HCT116 (cell line): ENCODE measurements at regions not wholly inside any gene's neighbourhood (a gene's known extent, or its start where the extent isn't known, plus 50 kb on each side); places are given as distances from the start of the nearest gene placed in this dataset.

Experiments
- ATAC-seq: fragments of 200-7000 bp; cut with Tn5 transposase; 2 replicates; pipeline ENCODE4 v1.9.1; 2020; ENCODE audit warnings: mild to moderate bottlenecking, moderate library complexity
- BruUV-seq: library from RNA; stranded (reverse); fragments of 400-500 nt; replicated peaks from 2 replicates; lab custom pipeline; 2021; lab: Mats Ljungman, UMichigan
- CTCF ChIA-PET: fragments of 300-600 bp; sonication (Branson Sonifier 250); formaldehyde crosslinking; loops from one replicate; lab custom pipeline; 2021; ENCODE audit warnings: antibody characterized with exemption; lab: Charles Lee
- POLR2A ChIA-PET: fragments of 300-600, 350-600 bp; sonication (Branson Sonifier 250); formaldehyde crosslinking; loops from one replicate; lab custom pipeline; 2021; ENCODE audit warnings: antibody characterized with exemption; lab: Charles Lee
- RAD21 ChIA-PET, 2 experiments: fragments of 300-600 bp; sonication (Branson Sonifier 250); formaldehyde crosslinking; loops; one replicate each; lab custom pipeline; 2023; ENCODE audit warnings: low total read pairs in 2 of 2; ENCODE audit not compliant: uncharacterized antibody in 2 of 2, unreplicated experiment in 2 of 2, low non-redundant PET in 1 of 2; lab: Charles Lee
- DNase-seq: peaks from one replicate; pipeline ENCODE4 v3.0.0-alpha.2; 2010; ENCODE audit warnings: low read depth, low spot score
- H2AFZ ChIP-seq: fragments of 200-600 bp; shearing (Covaris generic), sonication (generic); 2 replicates; pipeline ENCODE4 v1.6.1; 2017; ENCODE audit warnings: low read depth, mixed run types, mixed read lengths, antibody characterized with exemption, low read length; ENCODE audit not compliant: poor library complexity, severe bottlenecking
- H3K27ac ChIP-seq: 2 replicates; pipeline ENCODE4 v1.5.1; 2012; ENCODE audit warnings: low read depth, low read length
- H3K27me3 ChIP-seq: fragments of 200-600 bp; sonication (generic); 2 replicates; pipeline ENCODE4 v1.6.1; 2016; ENCODE audit warnings: mixed run types, low read length, mixed read lengths; ENCODE audit not compliant: insufficient read depth
- H3K36me3 ChIP-seq, 2 experiments: fragments of 200-500 bp in 1 of 2; fragments of 200-600 bp in 1 of 2; sonication (Bioruptor generic) in 1 of 2; sonication (generic) in 1 of 2; 2 replicates each; pipeline versions ENCODE4 v1.5.1 to v1.6.1; 2014 to 2016; ENCODE audit warnings: low read length in 2 of 2, inconsistent platforms in 1 of 2, mixed read lengths in 1 of 2, mixed run types in 1 of 2; ENCODE audit not compliant: insufficient read depth in 2 of 2, control insufficient read depth in 1 of 2
- H3K4me1 ChIP-seq, 2 experiments: fragments of 200-600 bp in 1 of 2; sonication (generic) in 1 of 2; 2 replicates each; pipeline versions ENCODE4 v1.5.1 to v1.6.1; 2012 to 2017; ENCODE audit warnings: low read length in 2 of 2, inconsistent platforms in 1 of 2, mild to moderate bottlenecking in 1 of 2, mixed read lengths in 1 of 2, mixed run types in 1 of 2, moderate library complexity in 1 of 2; ENCODE audit not compliant: insufficient read depth in 2 of 2, control insufficient read depth in 1 of 2
- H3K4me2 ChIP-seq: fragments of 200-600 bp; sonication (generic); 2 replicates; pipeline ENCODE4 v1.6.1; 2017; ENCODE audit warnings: mixed run types, low read length, mixed read lengths
- H3K4me3 ChIP-seq, 2 experiments: fragments of 200-600 bp in 1 of 2; sonication (generic) in 1 of 2; replicated peaks in 1 of 2; 2 replicates each; pipeline ENCODE4 v1.5.1; 2011 to 2016; ENCODE audit warnings: low read length in 2 of 2, control low read depth in 1 of 2, low read depth in 1 of 2, mild to moderate bottlenecking in 1 of 2, mixed read lengths in 1 of 2, mixed run types in 1 of 2
- H3K79me2 ChIP-seq: fragments of 200-600 bp; sonication (generic); 2 replicates; pipeline ENCODE4 v1.6.1; 2017; ENCODE audit warnings: mild to moderate bottlenecking, mixed run types, low read length, moderate library complexity, mixed read lengths; ENCODE audit not compliant: insufficient read depth
- H3K9ac ChIP-seq: fragments of 200-600 bp; sonication (generic); 2 replicates; pipeline ENCODE4 v1.6.1; 2016; ENCODE audit warnings: low read length, mixed read lengths
- H3K9me2 ChIP-seq: fragments of 200-600 bp; sonication (generic), shearing (Covaris generic); 2 replicates; pipeline ENCODE4 v1.6.1; 2017; ENCODE audit warnings: mixed run types, mild to moderate bottlenecking, moderate library complexity; ENCODE audit not compliant: insufficient read depth
- H3K9me3 ChIP-seq, 2 experiments: fragments of 200-500 bp in 1 of 2; fragments of 200-600 bp in 1 of 2; sonication (Bioruptor generic) in 1 of 2; sonication (generic) in 1 of 2; 2 replicates each; pipeline ENCODE4 v1.6.1; 2014 to 2017; ENCODE audit warnings: low read length in 2 of 2, mixed read lengths in 2 of 2, inconsistent platforms in 1 of 2, low read depth in 1 of 2, mild to moderate bottlenecking in 1 of 2, mixed run types in 1 of 2, moderate library complexity in 1 of 2; ENCODE audit not compliant: control insufficient read depth in 1 of 2, insufficient read depth in 1 of 2
- H4K20me1 ChIP-seq: fragments of 200-600 bp; sonication (generic), shearing (Covaris generic); 2 replicates; pipeline ENCODE4 v1.6.1; 2017; ENCODE audit warnings: mixed run types, mild to moderate bottlenecking, moderate library complexity; ENCODE audit not compliant: insufficient read depth
- CBX3 ChIP-seq: IDR thresholded peaks from 2 replicates; pipeline ENCODE4 v1.6.1; 2012; ENCODE audit warnings: low read depth
- EGR1 ChIP-seq: IDR thresholded peaks from 2 replicates; pipeline ENCODE4 v1.6.1; 2012; ENCODE audit warnings: low read depth
- EZH2 ChIP-seq: fragments of 200-600 bp; sonication (generic); IDR thresholded peaks from 2 replicates; pipeline ENCODE4 v1.6.1; 2017; ENCODE audit warnings: antibody characterized with exemption, mixed run types
- JUND ChIP-seq: IDR thresholded peaks from 2 replicates; pipeline ENCODE4 v1.6.1; 2012
- POLR2AphosphoS5 ChIP-seq: IDR thresholded peaks from 2 replicates; pipeline ENCODE4 v1.6.1; 2011; ENCODE audit warnings: mild to moderate bottlenecking, low read depth, low read length, moderate library complexity
- RAD21 ChIP-seq: IDR thresholded peaks from 2 replicates; pipeline ENCODE4 v1.6.1; 2012; ENCODE audit warnings: low read depth, mild to moderate bottlenecking
- SIN3A ChIP-seq: IDR thresholded peaks from 2 replicates; pipeline ENCODE4 v1.6.1; 2012; ENCODE audit warnings: low read depth
- SP1 ChIP-seq: IDR thresholded peaks from 2 replicates; pipeline ENCODE4 v1.6.1; 2012; ENCODE audit warnings: low read depth
- YY1 ChIP-seq: IDR thresholded peaks from 2 replicates; pipeline ENCODE4 v1.6.1; 2011; ENCODE audit warnings: low read length, low read depth, moderate library complexity, mild to moderate bottlenecking; ENCODE audit not compliant: insufficient replicate concordance; ENCODE audit errors: extremely low read depth
- ZNF274 ChIP-seq: fragments of 200-500 bp; sonication (Bioruptor generic); IDR thresholded peaks from 2 replicates; pipeline ENCODE4 v1.6.1; 2014; ENCODE audit warnings: mild to moderate bottlenecking, low read depth, low read length, inconsistent platforms
- intact Hi-C: fragments of 100-400 bp; cut with micrococcal nuclease; formaldehyde crosslinking; loops from 2 replicates; pipeline ENCODE4 v1.10.0; 2022
- TF ChIP-seq, protein P1 (sequence below): IDR thresholded peaks from 2 replicates; pipeline ENCODE4 v1.6.1; 2012

DNA sequence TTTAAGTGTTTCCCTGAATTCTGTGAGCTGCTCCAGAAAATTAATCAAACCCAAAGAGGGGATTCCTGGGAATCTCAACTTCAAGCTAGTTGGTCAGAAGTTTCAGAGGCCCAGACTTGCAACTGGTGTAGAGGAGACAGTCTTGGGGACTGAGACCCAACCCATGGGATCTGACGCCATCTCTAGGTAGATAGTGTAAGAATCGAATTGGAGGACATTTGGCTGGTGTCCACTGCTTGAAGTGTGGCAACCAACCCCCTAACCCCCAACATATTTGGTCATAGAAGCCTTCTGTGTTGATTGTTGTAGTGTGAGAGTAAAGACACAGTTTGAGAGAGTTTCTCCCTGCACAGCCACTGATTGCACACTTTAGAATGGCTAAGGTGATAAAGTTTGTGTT lies 103.5 kb upstream of the CARMIL1 start:
- peak overlapping the region; percentile 73 for H2AFZ ChIP-seq
- ATAC-seq, result no peak
- H3K4me1 ChIP-seq, result peaks cover 19 to 32% of the 10 kb centered on the region in 2 experiments
- DNase-seq, result no peak
- no TSS peak for BruUV-seq
- ChIA-PET POLR2A (no interaction called here), RAD21 (no interaction called here), CTCF (no interaction called here)
- H3K79me2 ChIP-seq, result no peaks in the 10 kb centered on the region
- no peaks in the 10 kb centered on the region for H3K9me2 ChIP-seq
- no peak overlapping the region for H3K4me2 ChIP-seq
- H3K27ac ChIP-seq, result no peak overlapping the region
- no peaks in the 10 kb centered on the region for H3K36me3 ChIP-seq
- no peaks in the 10 kb centered on the region for H3K27me3 ChIP-seq
- intact Hi-C loops, result no loop called here
- peak; percentile 47 for TF ChIP-seq RAD21
- TF ChIP-seq POLR2AphosphoS5, result no peak
- no peak overlapping the region for H3K4me3 ChIP-seq
- H3K9ac ChIP-seq, result no peak overlapping the region
- no peaks in the 10 kb centered on the region for H3K9me3 ChIP-seq
- H4K20me1 ChIP-seq, result no peaks in the 10 kb centered on the region

DNA sequence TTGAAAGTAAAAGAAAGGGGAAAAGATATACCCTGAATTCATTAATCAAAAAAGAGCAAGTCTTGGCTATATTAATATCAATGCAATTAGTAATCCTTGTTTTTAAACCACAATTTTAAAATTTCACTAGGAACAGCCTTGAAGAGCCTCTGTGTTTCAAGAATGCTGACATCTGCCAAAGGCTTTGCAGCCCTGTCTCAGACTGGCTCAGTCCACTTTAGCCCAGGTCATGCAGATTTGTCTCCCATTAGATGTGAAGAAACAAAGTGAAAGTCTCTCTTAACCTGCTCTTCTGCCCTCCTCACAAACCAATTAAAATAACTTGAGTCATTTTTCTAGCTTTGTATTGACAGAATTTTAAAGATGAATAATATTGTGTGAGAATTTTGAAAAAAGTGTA lies 102.7 kb upstream of the CARMIL1 start:
- no peak overlapping the region for H3K4me3 ChIP-seq
- ChIA-PET POLR2A (no interaction called here), CTCF (no interaction called here), RAD21 (no interaction called here)
- H3K79me2 ChIP-seq, result no peaks in the 10 kb centered on the region
- H3K9me3 ChIP-seq, result no peaks in the 10 kb centered on the region
- no peak for DNase-seq
- H3K27me3 ChIP-seq, result no peaks in the 10 kb centered on the region
- H3K9me2 ChIP-seq, result no peaks in the 10 kb centered on the region
- no peak overlapping the region for H3K9ac ChIP-seq
- intact Hi-C loops, result no loop called here
- H3K4me1 ChIP-seq, result peaks cover 19 to 32% of the 10 kb centered on the region in 2 experiments
- no TSS peak for BruUV-seq
- H3K36me3 ChIP-seq, result no peaks in the 10 kb centered on the region
- H2AFZ ChIP-seq, result no peak overlapping the region
- TF ChIP-seq, protein P1, sequence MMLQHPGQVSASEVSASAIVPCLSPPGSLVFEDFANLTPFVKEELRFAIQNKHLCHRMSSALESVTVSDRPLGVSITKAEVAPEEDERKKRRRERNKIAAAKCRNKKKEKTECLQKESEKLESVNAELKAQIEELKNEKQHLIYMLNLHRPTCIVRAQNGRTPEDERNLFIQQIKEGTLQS, result no peak
- no peak for TF ChIP-seq SIN3A
- no peak for TF ChIP-seq CBX3
- no peak for TF ChIP-seq EGR1
- TF ChIP-seq JUND, result no peak
- no peak for TF ChIP-seq EZH2
- TF ChIP-seq YY1, result no peak
- TF ChIP-seq ZNF274, result no peak
- TF ChIP-seq SP1, result no peak
- no peak overlapping the region for H3K27ac ChIP-seq
- no peak overlapping the region for H3K4me2 ChIP-seq
- ATAC-seq, result no peak
- H4K20me1 ChIP-seq, result no peaks in the 10 kb centered on the region
